GM12878 (cell line): ENCODE measurements at regions not wholly inside any gene's neighbourhood (a gene's known extent, or its start where the extent isn't known, plus 50 kb on each side); places are given as distances from the start of the nearest gene placed in this dataset.

Experiments
- NFYB ChIP-seq: IDR thresholded peaks from 2 replicates; pipeline ENCODE4 v1.6.1; 2011; ENCODE audit warnings: low read depth, mild to moderate bottlenecking, low read length, improper control_type of control experiment, moderate library complexity; ENCODE audit not compliant: insufficient read depth
- POLR2A ChIP-seq: IDR thresholded peaks from 2 replicates; pipeline ENCODE4 v1.6.1; 2011; ENCODE audit warnings: low read depth, mild to moderate bottlenecking, low read length
- SIN3A ChIP-seq: IDR thresholded peaks from 2 replicates; pipeline ENCODE4 v1.6.1; 2012; ENCODE audit warnings: low read depth, low read length, improper control_type of control experiment
- TF ChIP-seq, protein P1 (sequence below), 3 experiments: IDR thresholded peaks in 2 of 3; conservative IDR thresholded peaks in 1 of 3; 2 replicates each; pipeline ENCODE4 v1.5.1; 2011; ENCODE audit warnings: low read depth in 3 of 3, low read length in 3 of 3, mild to moderate bottlenecking in 3 of 3, control low read depth in 2 of 3, moderate library complexity in 2 of 3, inconsistent platforms in 1 of 3, mixed read lengths in 1 of 3; ENCODE audit not compliant: control insufficient read depth in 2 of 3, insufficient read depth in 1 of 3; ENCODE audit errors: extremely low read depth in 1 of 3

DNA sequence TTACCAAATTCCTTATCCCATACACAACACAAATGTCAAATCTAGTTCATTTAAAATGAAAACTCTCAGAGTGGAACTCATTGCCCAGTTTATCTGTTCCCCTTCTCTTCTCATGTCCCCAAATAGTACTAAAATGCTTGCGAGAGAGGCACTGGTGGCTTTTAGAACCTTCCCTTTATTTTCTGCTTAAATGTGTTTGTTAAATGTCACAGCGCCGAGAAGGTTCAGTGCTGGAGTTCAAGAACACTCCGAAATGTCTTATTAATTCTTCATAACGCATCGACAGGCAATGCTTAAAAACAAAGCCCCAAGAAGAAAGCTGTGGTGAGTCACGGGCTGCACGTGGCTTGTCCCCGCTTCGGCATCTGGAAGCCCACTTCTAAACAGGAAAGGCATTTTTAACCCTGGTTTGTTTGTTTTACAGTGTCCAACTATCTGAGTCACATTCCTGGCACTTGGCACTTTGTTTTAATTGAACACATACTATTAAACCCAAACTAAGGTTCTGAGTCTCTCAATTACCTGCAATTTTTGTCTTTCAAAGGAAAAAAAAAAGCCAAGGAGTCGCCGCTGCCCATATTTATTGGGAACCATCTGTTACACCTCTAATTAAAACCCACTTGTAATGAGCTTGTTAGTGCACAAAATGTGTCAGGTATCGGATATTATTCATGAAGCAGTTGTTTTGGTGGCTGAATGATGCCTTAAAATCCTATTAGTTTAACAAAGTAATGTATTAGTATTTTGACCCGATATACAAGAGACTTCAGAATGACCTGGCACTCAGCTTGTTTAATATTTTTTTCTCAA, 49.9 kb upstream of the MGMT start:
- TF ChIP-seq NFYB (no peak), POLR2A (no peak), SIN3A (no peak)
- TF ChIP-seq, protein P1, sequence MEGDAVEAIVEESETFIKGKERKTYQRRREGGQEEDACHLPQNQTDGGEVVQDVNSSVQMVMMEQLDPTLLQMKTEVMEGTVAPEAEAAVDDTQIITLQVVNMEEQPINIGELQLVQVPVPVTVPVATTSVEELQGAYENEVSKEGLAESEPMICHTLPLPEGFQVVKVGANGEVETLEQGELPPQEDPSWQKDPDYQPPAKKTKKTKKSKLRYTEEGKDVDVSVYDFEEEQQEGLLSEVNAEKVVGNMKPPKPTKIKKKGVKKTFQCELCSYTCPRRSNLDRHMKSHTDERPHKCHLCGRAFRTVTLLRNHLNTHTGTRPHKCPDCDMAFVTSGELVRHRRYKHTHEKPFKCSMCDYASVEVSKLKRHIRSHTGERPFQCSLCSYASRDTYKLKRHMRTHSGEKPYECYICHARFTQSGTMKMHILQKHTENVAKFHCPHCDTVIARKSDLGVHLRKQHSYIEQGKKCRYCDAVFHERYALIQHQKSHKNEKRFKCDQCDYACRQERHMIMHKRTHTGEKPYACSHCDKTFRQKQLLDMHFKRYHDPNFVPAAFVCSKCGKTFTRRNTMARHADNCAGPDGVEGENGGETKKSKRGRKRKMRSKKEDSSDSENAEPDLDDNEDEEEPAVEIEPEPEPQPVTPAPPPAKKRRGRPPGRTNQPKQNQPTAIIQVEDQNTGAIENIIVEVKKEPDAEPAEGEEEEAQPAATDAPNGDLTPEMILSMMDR (IDR thresholded peaks at IDR 0.05 in 2 of 3, conservative IDR thresholded peaks at IDR 0.05 in 1 of 3; ENCODE audit: control insufficient read depth in 2 of 3, extremely low read depth in 1 of 3, insufficient read depth in 1 of 3, low read depth in 3 of 3, low read length in 3 of 3), result no peak
